Lower leg skin (tissue), 3 donors: ENCODE measurements at regions not wholly inside any gene's neighbourhood (a gene's known extent, or its start where the extent isn't known, plus 50 kb on each side); places are given as distances from the start of the nearest gene placed in this dataset.

Experiments used
- POLR2A ChIP-seq, 2 donors: fragments of 450-650 bp; IDR thresholded peaks; one replicate each; pipeline ENCODE4 v1.6.1; 2016 to 2017; ENCODE audit warnings: antibody characterized with exemption in 2 of 2, mild to moderate bottlenecking in 1 of 2, moderate library complexity in 1 of 2
- TF ChIP-seq, protein P1 (sequence below), 3 donors: fragments of 450-650 bp; IDR thresholded peaks; one replicate each; pipeline ENCODE4 v1.5.1; 2016; ENCODE audit warnings: antibody characterized with exemption in 3 of 3, mild to moderate bottlenecking in 3 of 3, moderate library complexity in 2 of 3

DNA sequence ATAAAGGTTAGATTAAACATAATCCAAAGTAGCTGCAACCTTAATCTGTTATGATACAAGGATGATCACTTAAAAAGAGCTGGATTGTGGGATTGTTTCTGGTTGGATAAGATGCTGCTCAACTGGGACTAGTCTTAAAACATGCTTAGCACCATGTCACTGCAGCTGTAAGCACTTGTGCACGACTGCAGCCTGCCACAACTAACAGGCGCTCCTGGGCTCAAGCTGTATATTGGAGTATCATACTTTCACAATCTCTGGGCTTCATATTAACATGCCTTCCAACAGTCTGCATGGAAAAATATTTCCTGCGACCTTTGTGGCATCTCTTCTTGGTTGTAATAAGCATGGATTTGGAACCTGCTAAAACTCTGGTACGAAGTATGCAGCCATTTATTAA is 493.0 kb upstream of the PITX2 start:
- TF ChIP-seq, protein P1, sequence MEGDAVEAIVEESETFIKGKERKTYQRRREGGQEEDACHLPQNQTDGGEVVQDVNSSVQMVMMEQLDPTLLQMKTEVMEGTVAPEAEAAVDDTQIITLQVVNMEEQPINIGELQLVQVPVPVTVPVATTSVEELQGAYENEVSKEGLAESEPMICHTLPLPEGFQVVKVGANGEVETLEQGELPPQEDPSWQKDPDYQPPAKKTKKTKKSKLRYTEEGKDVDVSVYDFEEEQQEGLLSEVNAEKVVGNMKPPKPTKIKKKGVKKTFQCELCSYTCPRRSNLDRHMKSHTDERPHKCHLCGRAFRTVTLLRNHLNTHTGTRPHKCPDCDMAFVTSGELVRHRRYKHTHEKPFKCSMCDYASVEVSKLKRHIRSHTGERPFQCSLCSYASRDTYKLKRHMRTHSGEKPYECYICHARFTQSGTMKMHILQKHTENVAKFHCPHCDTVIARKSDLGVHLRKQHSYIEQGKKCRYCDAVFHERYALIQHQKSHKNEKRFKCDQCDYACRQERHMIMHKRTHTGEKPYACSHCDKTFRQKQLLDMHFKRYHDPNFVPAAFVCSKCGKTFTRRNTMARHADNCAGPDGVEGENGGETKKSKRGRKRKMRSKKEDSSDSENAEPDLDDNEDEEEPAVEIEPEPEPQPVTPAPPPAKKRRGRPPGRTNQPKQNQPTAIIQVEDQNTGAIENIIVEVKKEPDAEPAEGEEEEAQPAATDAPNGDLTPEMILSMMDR (IDR thresholded peaks at IDR 0.05) = no peak
- no peak for TF ChIP-seq POLR2A (IDR thresholded peaks at IDR 0.05)
